SIG-M5 treated with dmso at 0.1 percent for 504 hours (cell line): ENCODE measurements at regions not wholly inside any gene's neighbourhood (a gene's known extent, or its start where the extent isn't known, plus 50 kb on each side); places are given as distances from the start of the nearest gene placed in this dataset.
"Not testable (repeated sequence)": the region's sequence is repeated elsewhere in the genome, so short reads cannot be mapped to it uniquely, and the experiment has no call there.

Experiments
- DNase-seq: peaks from one replicate; lab custom pipeline; 2025; ENCODE audit not compliant: unreplicated experiment; lab: John Stamatoyannopoulos, UW

- DNase-seq = no peak
Observed at GRCh38 chr3:162601101-162601670, 1104.6 kb downstream of the OTOL1 start.

DNA sequence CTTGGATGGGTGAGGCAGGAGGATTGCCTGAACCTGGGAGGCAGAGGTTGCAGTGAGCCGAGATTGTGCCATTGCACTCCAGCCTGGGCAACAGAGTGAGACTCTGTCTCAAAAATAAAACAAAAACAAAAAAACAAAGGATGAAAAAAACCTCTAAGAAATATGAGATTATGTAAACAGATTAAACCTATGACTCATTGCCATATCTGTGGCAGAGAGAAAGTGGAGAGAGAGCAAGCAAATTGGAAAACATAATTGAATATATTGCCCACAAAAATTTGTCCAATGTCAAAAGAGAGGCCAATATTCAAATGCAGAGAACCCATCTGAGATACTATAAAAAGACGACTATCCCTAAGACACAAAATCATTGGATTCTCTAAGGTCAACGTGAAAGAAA, 1106.0 kb downstream of the OTOL1 start:
- no peak for DNase-seq

DNA sequence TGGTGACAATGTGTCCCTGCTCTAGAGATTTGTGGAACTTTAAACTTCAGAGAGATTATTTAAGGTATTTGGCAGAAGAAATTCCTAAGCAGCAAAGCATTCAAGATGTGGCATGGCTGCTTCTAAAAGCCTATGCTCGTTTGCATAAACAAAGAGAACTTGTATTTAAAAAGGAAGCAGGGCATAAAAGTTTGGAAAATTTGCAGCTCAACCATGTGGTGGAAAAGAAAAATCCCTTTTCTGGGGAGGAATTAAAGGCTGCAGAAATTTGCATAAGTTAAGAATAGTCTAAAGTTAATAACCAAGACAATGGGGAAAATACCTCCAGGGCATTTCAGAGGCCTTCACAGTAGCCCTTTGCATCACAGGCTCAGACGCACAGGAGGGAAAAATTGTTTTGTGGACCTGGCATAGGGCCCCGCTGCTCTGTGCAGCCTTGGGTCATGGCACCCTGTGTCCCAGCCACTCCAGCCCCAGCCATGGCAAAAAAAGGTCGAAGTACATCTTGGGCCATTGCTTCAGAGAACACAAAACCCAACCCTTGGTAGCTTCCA, 1109.1 kb downstream of the OTOL1 start:
- no peak for DNase-seq

- DNase-seq = no peak
Observed at GRCh38 chr3:162610261-162610660, 1113.7 kb downstream of the OTOL1 start.

GRCh38 chr3:162612991-162613390, 1116.4 kb downstream of the OTOL1 start:
- no peak for DNase-seq

DNA sequence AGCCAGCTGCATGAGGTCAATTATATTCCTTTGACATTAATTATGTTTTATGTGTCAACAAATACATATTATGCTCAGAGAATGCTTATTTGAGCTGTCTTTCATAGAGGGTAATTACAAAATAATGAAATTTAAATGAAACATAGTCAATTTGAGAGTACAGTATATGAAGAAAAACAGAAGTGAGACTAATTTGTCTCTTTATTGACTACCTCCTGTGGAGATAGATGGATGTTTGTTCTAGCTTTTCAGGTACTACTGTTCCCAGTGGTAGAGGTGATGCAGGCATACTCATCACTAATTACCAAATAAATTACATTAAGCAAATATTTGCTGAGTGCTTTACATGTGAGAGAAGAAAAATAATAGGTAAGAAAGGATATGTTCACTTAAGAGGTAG, 1129.6 kb downstream of the OTOL1 start:
- no peak for DNase-seq

DNA sequence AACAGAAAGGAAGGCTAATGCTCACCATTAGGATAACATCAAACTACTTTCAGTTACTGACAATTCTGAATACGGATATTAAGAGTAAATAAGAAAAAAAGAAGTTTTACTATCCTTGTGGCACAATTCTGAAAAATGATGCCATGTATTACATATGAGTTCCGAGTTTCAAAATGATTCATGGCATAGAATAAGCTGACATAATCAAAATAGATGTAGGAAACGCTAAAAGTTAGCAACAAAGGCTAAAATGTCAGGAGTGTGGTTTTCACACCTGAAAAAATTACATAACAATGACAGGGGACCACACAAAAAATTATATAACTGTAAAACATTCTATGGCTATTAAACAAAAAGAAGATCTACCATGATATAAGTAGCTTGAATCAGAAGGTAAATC, 1131.9 kb downstream of the OTOL1 start:
- no peak for DNase-seq

DNA sequence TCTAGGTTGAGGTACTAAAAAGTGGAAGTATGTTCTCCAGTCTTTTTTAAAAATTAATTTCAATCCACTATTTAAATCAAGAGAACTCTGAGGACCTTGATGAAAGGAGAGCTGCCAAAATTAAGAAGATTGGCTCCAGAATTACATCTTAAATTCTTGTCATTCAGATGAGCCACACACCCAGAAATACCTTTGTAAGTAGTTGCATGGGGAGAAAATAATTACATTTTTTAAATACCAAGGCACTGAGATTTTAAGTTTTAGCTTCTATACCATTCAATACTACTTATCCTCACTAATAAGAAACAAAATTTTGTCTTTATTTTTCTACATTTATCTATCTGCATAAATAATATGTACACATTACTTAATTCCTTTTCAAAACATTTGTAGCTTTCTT, 1132.8 kb downstream of the OTOL1 start:
- no peak for DNase-seq

GRCh38 chr3:162632672-162633071, 1136.1 kb downstream of the OTOL1 start:
- no peak for DNase-seq

DNA sequence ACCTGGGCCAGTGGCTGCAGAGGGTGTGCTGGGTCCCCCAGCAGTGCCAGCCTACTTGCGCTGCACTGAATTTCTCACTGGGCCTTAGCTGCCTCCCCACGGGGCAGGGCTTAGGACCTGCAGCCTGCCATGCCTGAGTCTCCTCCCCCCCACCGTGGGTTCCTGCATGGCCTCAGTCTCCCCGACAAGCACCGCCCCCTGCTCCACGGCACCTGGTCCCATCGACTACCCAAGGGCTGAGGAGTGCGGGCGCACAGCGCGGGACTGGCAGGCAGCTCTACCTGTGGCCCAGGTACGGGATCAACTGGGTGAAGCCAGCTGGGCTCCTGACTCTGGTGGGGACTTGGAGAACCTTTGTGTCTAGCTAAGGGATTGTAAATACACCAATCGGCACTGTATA, 1143.6 kb downstream of the OTOL1 start:
- not testable (repeated sequence) for DNase-seq

DNA sequence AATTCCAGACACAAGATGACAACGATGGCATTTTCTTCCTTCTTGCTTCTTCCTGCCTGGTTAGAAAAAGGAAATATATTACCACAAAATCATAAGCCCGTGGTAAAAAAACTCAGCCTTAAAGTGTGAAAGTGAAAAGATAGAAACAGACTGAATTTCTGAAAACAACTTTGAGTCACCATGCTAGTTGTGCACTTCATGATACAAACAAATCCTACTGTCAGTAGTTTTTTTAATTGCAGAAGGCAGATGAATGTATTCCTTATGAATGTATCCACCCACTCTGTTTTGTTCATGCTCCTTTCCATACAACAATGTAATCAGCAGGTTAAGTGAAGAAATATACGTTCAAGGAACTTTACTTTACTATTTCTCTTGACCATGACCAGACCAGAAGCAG, 1144.7 kb downstream of the OTOL1 start:
- DNase-seq = no peak

DNA sequence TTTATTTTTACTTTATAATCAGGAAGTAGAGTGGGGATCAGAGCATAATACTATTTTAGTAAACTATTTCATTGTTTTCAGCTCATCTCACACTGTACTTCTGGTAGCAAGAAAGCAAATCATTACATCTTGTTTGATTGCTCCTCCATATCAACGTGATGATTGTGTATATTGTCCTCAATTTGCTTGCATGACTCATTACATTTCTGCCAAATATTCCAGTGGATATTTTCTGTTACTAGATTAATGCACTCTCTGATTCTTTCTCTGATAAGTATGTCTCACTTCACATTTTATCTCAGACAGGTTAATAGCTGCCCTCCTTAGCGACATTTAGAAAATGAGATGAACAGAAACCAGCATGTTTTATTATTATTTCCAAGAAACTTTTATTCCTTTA, 1145.3 kb downstream of the OTOL1 start:
- DNase-seq = no peak

- peak; percentile 5 for DNase-seq
Observed at GRCh38 chr3:162643245-162643644, 1146.6 kb downstream of the OTOL1 start.

GRCh38 chr3:162647321-162647720, 1150.7 kb downstream of the OTOL1 start:
- no peak for DNase-seq

- DNase-seq = no peak
Observed at GRCh38 chr3:162658003-162658402, 1161.4 kb downstream of the OTOL1 start.

DNA sequence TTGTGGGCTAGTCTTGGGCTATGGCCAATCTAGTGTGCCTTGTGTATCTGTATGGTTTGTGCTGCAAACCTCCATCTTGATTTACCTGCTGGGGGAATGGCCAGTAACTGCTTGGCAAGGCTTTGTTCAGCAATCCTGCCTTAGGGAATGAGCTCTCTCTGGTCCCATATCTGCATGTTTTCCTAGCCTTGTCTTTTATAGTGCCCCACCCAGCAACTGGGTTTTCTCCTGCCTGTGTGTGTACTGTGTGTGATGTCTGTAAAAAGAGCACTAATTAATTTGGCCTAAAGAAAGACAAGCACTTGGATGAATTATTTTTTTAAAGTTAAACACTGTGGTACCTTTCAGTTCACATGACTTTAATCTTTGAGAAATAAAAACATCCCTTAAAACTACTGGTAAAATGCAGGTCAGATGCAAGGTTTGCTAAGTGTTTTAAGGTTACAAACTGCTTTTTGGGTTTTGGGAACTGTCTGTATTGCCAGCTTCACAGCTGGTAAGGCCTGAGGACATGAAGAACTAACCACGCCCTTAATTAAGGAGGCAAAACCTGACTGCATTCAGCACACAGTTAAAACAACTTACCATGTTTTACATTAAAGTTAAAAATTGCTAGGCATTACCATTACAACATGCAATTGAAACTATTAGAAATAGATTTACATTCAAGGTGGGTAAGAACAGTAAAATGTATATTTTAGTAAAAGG, 1169.2 kb downstream of the OTOL1 start:
- DNase-seq = no peak

- no peak for DNase-seq
Observed at GRCh38 chr3:162666835-162667234, 1170.2 kb downstream of the OTOL1 start.

DNA sequence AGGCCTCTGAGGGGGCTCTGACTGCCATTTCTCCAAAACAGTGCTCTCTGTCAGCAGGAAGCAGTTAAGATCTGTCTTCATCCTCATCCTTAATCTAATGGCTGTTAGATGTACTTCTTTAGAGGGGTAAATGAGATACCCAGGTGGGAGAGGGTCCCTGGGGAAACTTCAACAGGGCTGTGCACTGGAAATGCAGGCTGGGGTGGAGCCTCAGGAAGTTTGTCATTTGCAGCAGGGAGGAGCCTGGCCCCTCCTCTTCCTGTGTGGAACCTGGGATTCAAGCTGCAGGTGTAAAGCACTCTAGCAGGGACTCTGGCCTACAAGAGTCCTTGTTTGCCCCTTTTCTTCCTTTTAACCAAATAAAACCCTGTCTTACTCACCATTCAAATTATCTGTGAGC, 1173.6 kb downstream of the OTOL1 start:
- no peak for DNase-seq

DNA sequence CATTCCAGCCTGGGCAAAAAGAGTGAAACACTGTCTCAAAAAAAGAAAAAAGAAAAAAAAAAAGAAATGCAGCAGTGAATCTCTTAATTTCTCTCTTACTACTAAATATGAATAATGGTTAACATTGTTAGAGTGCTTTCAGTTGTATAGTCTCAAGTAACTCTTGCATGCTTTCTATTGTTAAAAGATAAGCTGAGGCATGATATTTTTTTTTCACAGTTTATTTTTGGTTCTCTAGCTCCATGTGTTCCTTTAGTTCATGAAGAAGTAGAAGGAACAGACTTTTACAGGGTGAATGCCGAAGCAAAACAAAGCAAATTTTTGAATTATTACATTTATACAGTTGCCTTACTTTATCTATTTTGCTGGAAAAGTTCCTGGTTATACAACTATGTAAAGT, 1180.9 kb downstream of the OTOL1 start:
- no peak for DNase-seq

DNA sequence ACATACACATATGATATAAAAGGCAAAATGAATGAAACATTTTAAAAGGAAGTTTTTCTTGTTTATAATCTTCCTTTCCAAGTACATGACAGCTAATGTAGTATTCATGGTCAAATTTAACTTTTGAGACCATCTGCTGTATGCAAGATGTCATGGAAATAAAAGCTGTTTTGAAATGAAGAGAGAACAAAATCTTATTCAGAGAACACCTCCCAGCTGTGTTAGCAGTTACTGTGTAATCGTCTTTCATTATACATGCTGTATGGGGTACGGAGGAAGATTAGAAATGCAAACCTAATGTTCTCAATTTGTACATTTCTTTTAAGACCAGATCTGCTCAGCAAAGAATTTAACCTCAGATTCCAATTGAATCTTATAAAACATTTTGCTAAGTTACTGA, 1182.3 kb downstream of the OTOL1 start:
- no peak for DNase-seq

DNA sequence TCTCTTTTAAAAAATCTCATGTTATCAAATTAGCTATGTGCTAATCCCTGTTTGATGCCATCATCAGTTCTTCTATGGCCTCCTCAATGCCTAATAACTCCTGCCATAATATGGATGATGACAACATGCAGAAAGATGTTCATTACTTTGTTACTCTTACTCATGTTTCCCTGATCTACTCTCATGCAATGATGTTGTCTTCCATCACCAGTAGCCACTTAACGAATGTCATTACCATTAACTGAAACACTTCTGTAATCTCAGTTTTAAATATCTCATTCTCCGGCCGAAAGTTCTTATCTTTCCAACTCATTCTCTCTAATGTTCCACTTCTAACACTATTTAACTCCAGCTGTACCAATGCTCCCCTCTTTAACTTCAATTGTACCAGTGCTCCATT, 1187.7 kb downstream of the OTOL1 start:
- no peak for DNase-seq

GRCh38 chr3:162699291-162699690, 1202.7 kb downstream of the OTOL1 start:
- DNase-seq = no peak

DNA sequence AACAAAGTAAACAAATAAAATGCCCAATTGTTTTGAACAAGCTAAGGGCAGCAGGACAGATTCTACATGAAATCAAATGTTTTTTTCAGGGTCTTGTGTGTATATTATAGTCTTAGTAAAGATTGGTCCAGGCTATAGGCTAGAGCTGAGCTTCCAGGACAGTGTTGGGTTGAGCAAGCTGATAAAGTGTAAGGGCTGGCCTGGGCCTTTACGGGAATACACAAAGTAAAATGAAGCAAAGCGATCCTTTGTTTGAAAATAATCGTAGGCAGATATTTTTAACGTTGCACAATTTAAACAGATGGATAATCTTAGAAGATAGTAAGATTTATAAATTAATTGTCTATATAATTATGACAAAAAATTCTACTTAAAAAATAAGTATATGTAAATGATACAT, 1204.6 kb downstream of the OTOL1 start:
- no peak for DNase-seq
